ENCODE measurements at regions not wholly inside any gene's neighbourhood (a gene's known extent, or its start where the extent isn't known, plus 50 kb on each side); places are given as distances from the start of the nearest gene placed in this dataset.

DNA sequence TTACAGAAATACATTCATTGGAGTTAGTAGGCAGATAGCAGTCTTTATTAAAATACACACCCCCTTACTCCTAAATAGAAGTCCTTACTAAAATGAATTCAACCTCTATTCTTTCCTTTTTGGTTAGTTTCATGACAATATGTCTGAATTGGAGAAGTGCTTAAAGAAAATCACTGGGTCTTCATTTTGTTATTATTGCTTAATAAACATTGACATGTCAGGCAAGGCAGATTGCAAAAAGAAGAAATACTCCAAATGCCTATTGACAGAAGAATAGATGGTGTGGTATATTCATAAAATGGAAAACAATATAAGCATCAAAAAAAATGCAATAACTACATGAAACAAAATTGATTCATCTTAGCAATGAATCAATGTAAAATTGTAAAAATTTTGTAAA, 135.5 kb downstream of the TMEM26 start:
- DNase-seq = no peak

DNA sequence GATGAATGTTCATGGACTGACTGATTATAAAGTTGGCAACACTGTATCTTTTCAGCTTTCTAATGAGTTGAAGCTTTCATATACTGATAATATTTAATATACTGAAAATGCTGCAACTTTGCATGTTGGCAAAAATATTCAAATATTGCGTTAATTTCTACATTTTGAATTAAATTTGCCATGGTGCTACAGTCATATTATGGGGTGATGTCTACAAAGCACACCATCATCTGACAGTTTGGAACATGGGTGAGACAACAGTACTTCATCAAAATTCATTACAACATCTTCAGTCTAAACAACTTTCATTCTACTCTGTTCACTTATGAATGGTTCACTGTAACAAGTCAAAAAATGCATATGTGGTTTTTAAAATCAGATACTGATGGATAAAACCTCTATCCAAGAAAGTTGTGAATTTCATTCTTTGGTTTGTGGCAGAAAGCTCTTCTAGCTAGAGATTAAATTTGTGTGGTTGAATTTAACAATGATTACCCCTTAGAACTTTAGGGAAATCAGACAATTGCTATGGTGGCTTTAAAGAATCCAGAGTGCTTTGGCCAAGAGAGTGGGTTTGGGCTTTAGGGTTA, 136.4 kb downstream of the TMEM26 start:
- no peak for DNase-seq

GRCh38 chr10:61314273-61314672, 138.9 kb downstream of the TMEM26 start:
- DNase-seq = no peak

DNA sequence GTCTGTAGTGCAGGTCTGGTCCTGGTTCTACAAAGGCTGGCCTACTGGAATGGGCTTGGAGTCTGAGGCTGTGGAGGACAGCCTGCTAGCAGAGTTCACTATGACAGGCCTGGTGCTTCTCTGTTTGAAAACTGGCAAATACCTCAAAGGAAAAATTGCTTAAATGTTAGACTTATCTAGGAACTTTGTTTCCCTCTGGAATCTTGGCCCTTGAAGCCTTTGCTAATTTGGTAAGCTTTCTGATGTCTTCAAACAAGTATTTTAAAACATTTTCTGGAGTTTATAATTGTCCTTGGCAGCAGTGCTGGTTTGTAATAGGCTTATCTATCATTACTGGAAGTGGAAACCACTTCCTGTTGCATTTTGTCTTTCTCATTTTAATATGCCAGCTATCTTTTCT, 139.7 kb downstream of the TMEM26 start:
- no peak for DNase-seq

- no peak for DNase-seq
Observed at GRCh38 chr10:61304746-61305145, 148.4 kb downstream of the TMEM26 start.

GRCh38 chr10:61302124-61302523, 151.1 kb downstream of the TMEM26 start:
- DNase-seq = no peak

GRCh38 chr10:61301575-61301974, 151.6 kb downstream of the TMEM26 start:
- no peak for DNase-seq

DNA sequence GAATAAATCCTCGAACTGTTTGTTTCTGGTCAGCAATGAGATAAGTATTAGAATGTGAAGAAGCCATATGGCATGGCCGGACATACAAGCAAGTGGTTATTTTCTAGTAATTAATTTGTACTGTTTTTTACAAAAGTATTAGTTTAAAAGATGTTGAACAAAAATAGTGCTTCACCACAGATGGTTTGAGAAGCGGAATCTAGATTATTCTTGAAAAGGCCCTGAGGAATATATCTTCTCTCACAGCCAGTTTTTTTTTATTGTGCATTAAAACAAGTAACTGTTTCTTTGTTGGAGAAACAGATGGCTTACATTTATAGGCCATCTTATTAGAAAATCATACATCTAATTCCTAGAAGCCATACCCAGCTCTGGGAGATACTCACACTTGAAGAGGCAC, 153.3 kb downstream of the TMEM26 start:
- DNase-seq = no peak

DNA sequence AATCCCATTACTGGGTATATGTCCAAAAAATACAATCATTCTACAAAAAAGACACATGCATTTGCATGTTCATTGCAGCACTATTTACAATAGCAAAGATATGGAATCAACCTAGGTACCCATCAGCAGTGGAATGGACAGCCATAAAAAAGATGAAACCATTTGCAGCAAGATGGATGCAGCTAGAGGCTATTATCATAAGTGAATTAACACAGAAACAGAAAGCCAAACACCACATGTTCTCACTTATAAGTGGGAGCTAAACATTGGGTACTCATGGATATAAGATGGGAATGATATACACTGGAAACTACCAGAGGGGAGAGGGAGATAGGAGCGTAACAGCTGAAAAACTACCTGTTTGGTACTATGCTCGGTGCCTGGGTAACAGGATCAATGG, 154.0 kb downstream of the TMEM26 start:
- DNase-seq = no peak

GRCh38 chr10:61298194-61298593, 155.0 kb downstream of the TMEM26 start:
- DNase-seq = no peak

GRCh38 chr10:61296161-61296560, 157.0 kb downstream of the TMEM26 start:
- DNase-seq = no peak

DNA sequence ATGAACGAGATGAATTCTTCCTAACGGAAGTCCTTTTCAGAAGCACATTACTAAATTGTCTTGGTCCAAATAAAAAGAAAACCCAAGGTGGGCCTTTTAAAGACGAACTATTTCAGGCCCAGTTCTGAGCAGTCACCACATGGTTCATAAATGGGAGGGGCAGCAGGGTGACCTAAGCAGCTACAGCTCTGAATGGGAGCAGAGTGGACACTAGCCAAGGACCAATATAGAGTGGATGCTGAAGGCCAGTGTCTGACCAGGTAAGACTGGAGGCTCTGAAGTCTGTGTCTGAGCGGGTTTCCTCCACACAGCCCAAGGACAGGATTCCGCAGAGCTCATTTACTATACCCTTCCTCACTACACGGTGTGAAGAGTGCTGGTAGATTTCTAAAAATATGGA, 159.1 kb downstream of the TMEM26 start:
- no peak for DNase-seq

DNA sequence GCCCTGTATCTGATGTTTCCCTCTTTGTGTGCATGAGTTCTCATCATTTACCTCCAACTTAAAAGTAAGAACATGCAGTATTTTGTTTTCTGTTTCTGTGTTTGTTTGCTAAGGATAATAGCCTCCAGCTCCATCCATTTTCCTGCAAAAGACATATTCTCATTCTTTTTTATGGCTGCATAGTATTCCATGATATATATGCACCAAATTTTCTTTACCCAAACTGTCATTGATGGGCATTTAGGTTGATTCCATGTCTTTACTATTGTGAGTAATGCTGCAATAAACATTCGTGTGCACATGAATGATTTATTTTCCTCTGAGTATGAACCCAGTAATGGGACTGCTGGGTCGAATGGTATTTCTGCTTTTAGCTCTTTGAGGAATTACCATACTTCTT, 163.4 kb downstream of the TMEM26 start:
- DNase-seq = no peak

DNA sequence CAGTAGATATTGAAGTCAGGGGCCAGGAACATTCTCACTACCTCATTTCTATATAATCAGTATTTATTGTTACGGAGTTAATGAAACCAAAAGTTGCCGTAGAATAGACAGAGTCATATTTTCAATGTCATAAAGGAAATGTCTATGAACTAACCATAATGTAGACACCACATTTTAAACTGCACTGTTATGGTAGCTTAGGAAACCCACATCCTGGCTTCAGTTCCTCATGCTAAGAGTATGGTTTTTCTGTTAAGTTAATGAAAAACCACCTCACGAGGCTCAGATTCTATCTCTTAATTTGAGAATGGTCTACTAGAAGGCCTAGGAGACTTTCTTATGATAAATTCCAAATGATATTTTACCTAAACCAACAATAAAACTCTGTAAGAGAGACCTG, 166.5 kb downstream of the TMEM26 start:
- DNase-seq = no peak

DNA sequence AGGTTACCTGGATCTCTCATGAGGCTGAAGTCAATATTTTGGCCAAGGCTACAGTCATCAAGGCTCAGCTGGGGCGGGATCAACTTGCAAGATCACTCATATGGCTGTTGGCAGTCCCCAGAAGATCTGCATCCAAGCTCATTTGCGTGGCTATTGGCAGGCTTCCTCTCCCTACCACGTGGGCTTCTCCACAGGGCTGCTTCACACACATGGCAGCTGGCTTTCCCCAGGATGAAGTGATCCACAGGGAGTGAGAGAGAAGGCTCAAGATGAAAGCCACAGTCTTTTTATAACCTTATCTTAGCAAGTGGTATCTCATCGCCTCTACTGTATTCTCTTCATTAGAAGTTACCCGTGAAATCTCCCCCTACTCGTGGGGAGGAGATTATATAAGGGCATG, 167.4 kb downstream of the TMEM26 start:
- no peak for DNase-seq

- DNase-seq = no peak
Observed at GRCh38 chr10:61284222-61284890, 168.8 kb downstream of the TMEM26 start.

- DNase-seq = no peak
Observed at GRCh38 chr10:61283481-61284221, 169.5 kb downstream of the TMEM26 start.

GRCh38 chr10:61283066-61283465, 170.1 kb downstream of the TMEM26 start:
- DNase-seq = no peak

DNA sequence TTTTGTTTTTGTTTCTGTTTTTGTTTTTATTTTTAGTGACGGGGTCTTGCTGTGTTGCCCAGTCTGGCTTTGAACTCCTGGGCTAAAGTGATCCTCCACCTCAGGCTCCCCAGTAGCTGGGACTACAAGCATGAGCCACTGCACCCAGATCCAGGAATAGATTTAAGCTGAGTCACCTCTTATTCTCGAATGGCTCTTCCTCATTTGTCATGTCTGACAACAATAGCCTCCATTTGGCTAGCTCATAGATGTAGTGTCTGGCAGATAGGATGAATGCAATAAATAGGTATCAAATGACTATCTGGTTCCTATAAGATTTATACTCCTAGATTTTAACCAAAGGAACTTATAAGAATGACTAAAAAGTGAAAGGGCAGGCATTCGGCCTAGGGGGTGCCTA, 172.9 kb downstream of the TMEM26 start:
- DNase-seq = no peak

DNA sequence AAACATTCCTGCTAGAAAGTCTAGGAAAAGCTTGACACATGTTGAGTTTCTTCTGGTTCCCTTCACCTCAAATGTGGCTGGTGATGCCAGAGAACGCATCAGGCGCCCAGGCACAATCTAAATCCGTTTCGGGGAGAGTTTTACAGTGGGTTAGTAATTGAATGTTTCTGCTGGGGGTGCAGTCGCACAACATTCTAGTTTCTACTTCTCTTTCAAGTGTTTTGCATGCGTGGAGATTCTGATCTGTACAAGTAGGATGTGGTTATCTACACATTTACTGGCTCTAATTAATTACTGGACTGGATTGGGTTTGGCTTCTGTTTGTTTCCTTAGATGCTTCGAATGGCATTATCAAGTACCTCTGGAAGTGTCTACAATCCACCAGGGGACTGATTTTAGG, 173.8 kb downstream of the TMEM26 start:
- no peak for DNase-seq

DNA sequence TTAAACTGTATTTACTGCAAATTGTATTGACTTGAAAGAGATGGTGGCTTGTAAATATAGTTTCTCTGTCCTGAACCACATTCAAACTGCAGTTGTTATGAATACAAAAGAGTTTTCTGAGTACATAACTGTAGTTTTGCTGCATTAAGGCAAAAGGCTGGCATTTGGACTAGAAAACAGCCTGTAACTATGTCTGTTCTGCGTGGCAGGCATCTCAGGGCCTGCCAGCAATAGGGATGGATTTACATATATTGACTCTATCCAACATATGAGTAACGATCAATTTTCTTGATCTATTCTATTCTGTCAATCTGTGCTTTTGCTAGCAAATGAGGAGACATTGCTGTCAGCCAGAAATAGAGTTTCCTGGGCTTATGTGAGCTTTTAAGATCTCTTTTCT, 174.6 kb downstream of the TMEM26 start:
- no peak for DNase-seq

- no peak for DNase-seq
Observed at GRCh38 chr10:61272781-61273180, 180.4 kb downstream of the TMEM26 start.

GRCh38 chr10:61271127-61271780, 181.9 kb downstream of the TMEM26 start:
- DNase-seq = no peak

- no peak for DNase-seq
Observed at GRCh38 chr10:61263518-61263917, 189.7 kb downstream of the TMEM26 start.
